SKM-1 (cell line): ENCODE measurements at regions not wholly inside any gene's neighbourhood (a gene's known extent, or its start where the extent isn't known, plus 50 kb on each side); places are given as distances from the start of the nearest gene placed in this dataset.
"Not testable (repeated sequence)": the region's sequence is repeated elsewhere in the genome, so short reads cannot be mapped to it uniquely, and the experiment has no call there.

Experiments used
- DNase-seq: peaks from one replicate; lab custom pipeline; 2025; ENCODE audit not compliant: unreplicated experiment; lab: John Stamatoyannopoulos, UW

- DNase-seq: no peak
These were observed 163.8 kb upstream of the GSE1 start for GRCh38 chr16:85449191-85449884.

GRCh38 chr16:85449885-85450245 is 163.3 kb upstream of the GSE1 start:
- no peak for DNase-seq

- not testable (repeated sequence) for DNase-seq
These were observed 162.0 kb upstream of the GSE1 start for GRCh38 chr16:85451142-85451541.

GRCh38 chr16:85451641-85452363 is 161.3 kb upstream of the GSE1 start:
- DNase-seq: no peak

- no peak for DNase-seq
These were observed 160.5 kb upstream of the GSE1 start for GRCh38 chr16:85452364-85453193.

- no peak for DNase-seq
These were observed 159.9 kb upstream of the GSE1 start for GRCh38 chr16:85453194-85453678.

- no peak for DNase-seq
These were observed 159.4 kb upstream of the GSE1 start for GRCh38 chr16:85453703-85454102.

- DNase-seq: no peak
These were observed 158.8 kb upstream of the GSE1 start for GRCh38 chr16:85454171-85454872.

- DNase-seq: no peak
These were observed 157.6 kb upstream of the GSE1 start for GRCh38 chr16:85455534-85455933.

- no peak for DNase-seq
These were observed 155.8 kb upstream of the GSE1 start for GRCh38 chr16:85457366-85457765.

GRCh38 chr16:85458968-85459367 is 154.2 kb upstream of the GSE1 start:
- DNase-seq: no peak

GRCh38 chr16:85459529-85460251 is 153.4 kb upstream of the GSE1 start:
- no peak for DNase-seq

GRCh38 chr16:85460252-85461021 is 152.7 kb upstream of the GSE1 start:
- DNase-seq: no peak

- DNase-seq: no peak
These were observed 151.9 kb upstream of the GSE1 start for GRCh38 chr16:85461022-85461813.

GRCh38 chr16:85461814-85462713 is 151.1 kb upstream of the GSE1 start:
- no peak for DNase-seq

- no peak for DNase-seq
These were observed 150.2 kb upstream of the GSE1 start for GRCh38 chr16:85462714-85463611.
